ENCODE measurements at regions not wholly inside any gene's neighbourhood (a gene's known extent, or its start where the extent isn't known, plus 50 kb on each side); places are given as distances from the start of the nearest gene placed in this dataset.

- TF ChIP-seq CTCF (conservative IDR thresholded peaks at IDR 0.05) (no peak), ZFX (IDR thresholded peaks at IDR 0.05) (no peak)
These were observed 447.4 kb upstream of the PFKP start for GRCh38 chr10:2619916-2620315.

Measured in C4-2B (cell line).